GM12872 (cell line): ENCODE measurements at regions not wholly inside any gene's neighbourhood (a gene's known extent, or its start where the extent isn't known, plus 50 kb on each side); places are given as distances from the start of the nearest gene placed in this dataset.
A peak's percentile ranks its signal among the peaks of the same experiment; 100 is the strongest.

Source experiments
- TF ChIP-seq, protein P1 (sequence below): IDR thresholded peaks from 3 replicates; pipeline ENCODE4 v1.5.1; 2011; ENCODE audit warnings: low read depth, mild to moderate bottlenecking, low read length, moderate library complexity; ENCODE audit not compliant: insufficient read depth

- TF ChIP-seq, protein P1, sequence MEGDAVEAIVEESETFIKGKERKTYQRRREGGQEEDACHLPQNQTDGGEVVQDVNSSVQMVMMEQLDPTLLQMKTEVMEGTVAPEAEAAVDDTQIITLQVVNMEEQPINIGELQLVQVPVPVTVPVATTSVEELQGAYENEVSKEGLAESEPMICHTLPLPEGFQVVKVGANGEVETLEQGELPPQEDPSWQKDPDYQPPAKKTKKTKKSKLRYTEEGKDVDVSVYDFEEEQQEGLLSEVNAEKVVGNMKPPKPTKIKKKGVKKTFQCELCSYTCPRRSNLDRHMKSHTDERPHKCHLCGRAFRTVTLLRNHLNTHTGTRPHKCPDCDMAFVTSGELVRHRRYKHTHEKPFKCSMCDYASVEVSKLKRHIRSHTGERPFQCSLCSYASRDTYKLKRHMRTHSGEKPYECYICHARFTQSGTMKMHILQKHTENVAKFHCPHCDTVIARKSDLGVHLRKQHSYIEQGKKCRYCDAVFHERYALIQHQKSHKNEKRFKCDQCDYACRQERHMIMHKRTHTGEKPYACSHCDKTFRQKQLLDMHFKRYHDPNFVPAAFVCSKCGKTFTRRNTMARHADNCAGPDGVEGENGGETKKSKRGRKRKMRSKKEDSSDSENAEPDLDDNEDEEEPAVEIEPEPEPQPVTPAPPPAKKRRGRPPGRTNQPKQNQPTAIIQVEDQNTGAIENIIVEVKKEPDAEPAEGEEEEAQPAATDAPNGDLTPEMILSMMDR: no peak
Observed at GRCh38 chr4:140253556-140254027, 99.6 kb upstream of the MAML3 start.

- TF ChIP-seq, protein P1: peak; percentile 80
Observed at GRCh38 chr4:140252742-140253555, 99.0 kb upstream of the MAML3 start.

GRCh38 chr4:140252141-140252741 is 98.3 kb upstream of the MAML3 start:
- TF ChIP-seq, protein P1: no peak

DNA sequence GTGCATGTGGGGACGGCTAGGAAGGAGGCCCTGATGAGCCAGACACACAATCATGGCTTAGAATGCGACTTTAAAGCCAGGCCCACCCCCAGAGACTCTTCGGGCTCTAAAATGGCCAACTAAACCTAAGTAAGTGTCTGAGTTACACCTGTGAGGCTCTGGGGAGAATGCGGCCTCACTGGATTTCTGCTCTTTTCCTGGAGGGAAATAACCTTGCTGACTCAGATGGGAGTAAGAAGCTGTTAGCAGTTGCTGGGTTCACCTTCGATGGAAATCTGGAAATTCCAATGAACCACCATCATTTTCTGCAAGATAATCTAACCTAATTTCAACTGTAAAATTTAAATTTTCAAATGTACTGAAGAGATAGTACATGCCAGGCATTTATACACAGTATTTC is 97.6 kb upstream of the MAML3 start:
- TF ChIP-seq, protein P1: no peak

GRCh38 chr4:140250989-140251552 is 97.1 kb upstream of the MAML3 start:
- TF ChIP-seq, protein P1: no peak

DNA sequence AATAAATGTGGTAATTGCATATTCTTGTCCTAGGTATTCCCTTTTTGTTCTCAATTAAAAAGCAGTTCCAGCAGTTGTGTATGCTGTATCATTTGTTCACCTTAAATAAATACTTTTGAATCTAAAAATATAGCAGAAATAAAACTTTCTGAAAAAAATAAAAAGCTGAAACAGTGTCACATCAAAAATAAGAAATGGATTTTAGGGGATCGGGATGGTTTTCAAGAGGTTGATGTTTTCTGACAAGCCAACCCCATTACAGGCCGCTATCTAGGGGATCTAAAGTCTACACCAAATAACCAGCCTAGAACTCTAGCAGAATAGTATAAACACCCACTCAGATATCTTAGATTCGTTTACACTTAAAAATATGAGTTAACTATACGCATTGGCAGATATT is 95.4 kb upstream of the MAML3 start:
- TF ChIP-seq, protein P1: no peak

GRCh38 chr4:140247237-140247636 is 93.3 kb upstream of the MAML3 start:
- TF ChIP-seq, protein P1: no peak
